ENCODE measurements at regions not wholly inside any gene's neighbourhood (a gene's known extent, or its start where the extent isn't known, plus 50 kb on each side); places are given as distances from the start of the nearest gene placed in this dataset.

DNA sequence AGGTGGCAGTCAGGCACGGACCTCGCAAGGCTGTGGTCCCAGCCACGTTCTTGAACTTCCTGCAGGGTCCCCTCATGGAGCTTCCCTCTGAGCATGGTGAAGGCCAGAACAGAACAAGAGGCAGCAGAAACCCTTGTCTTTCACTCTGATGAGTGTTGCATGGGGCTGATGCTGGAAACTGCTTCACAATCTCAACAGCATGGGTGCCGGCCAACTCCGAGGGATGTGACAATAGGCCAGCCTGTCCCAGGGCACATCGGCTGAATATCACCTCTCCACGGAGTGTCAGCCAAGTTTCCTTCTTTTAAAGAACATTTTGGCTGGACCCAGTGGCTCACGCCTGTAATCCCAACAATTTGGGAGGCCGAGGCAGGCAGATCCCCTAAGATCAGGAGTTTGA lies 173.9 kb downstream of the FOXO1 start:
- no peak for DNase-seq

DNA sequence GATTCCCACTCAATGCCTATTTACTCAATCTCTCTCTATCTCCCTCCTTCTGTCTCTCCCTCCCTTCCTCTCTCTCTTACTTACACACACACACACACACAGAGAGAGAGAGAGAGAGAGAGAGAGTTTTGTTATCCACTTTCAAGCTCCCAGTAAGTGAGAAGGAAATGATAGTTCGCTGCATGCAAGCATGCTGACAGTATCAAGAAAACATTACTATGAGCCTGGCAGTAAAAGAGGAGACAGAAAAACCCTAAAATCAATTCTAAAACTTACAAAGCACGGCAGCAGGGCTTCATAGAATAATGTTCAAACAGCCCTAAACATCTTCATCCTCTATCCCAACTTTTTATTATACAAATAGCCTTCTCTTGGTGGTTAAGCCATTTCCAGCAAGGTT lies 171.9 kb downstream of the FOXO1 start:
- no peak for DNase-seq

DNA sequence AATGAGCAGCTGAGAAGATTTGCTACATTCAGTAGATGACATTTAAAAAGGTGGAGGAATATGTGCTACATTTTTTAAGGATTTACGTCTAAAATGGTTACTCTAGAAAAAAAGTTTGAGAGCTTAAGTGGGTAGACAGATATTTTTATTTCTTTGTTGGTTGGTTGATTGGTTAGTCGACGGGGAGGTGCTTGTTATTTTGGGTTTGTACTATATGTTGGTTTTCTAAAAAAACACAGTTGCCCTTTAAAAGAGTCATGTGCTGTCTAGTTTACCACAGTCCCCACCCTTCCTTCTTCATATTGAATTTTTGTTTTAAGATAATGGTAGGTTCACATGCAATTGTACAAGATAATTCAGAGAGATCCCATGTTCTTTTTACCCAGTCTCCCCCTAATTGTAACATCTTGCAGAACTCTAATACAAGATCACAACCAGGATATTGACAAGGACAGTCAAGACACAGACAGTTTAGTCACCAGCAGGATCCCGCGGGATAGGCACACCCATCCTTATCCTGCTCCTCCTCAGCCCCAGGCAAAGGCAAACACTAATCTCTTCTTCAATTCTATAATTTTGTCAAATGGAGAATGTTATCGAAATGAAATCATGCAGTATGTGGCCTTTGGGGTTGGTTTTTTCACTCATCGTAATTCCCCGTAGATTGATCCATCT lies 171.4 kb downstream of the FOXO1 start:
- no peak for DNase-seq

DNA sequence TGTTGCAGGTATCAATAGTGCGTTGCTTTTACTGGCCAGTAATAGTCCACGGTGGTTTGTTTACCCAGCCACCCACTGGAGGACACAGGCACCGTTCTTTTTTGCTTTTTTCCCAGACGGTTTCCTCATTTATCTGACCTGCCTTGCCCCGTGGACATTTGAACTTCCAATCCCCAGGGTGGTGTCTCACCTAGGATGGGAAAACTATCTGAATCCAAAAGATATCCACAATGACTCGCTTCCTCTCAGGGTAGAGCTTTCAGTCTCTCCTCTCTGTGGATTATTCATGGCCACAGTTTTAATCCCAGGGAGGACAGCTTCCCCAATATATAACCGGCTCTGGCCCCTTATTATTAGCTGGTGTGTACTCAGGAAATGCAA lies 170.8 kb downstream of the FOXO1 start:
- DNase-seq: no peak

DNA sequence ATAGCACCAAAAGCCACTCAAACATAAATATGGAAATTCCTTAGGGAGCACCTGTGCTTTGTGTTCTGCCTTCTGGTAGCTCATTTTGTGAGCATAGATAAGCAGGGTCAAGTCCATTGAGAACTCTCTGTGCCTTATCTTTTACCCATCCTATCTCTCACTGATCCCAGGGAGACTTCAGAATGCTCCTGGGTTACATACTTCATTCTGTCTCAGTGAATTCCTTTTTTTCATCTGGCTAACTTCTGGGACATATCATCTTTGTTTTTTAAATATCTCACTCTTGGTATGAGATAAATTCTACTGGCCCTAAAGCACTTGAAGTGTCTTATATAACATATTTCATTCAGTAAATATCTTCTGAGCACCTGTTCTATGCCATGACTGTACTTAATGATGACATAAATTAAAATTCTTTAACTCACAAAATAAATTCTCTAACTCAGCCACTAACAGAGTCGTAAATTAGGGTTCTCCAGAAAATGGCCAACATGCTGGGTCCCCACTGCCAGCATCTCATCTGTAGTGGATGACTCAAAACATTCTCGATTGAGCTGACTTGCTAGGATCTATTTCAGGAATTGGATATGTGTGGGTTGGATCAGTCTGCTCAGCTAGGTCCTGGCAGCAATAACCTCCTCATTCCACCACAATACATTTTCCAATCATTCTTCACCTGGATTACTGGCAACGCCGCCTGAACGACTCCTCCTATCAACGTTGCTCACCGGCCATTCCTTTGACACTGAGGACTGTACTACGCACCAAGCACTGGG lies 170.2 kb downstream of the FOXO1 start:
- no peak for DNase-seq

DNA sequence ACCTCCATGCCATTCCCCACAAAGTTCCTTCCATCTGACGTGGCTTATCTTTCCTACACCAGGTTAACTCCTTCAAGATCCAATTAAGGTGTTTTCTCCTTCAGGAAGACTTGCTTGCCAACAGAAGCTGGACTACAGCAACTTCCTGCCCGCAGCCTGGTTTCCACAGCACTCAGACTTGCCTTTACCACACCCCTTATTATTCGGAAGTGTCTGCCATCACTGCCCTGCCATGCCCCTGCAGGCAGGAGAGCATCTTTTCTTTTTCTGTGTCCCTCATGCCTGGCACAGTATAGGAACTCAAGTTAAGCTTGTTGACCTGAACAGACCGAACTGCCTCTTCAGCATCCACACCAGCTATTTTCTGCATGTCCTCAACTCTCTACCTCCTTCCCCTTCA lies 168.0 kb downstream of the FOXO1 start:
- no peak for DNase-seq

DNA sequence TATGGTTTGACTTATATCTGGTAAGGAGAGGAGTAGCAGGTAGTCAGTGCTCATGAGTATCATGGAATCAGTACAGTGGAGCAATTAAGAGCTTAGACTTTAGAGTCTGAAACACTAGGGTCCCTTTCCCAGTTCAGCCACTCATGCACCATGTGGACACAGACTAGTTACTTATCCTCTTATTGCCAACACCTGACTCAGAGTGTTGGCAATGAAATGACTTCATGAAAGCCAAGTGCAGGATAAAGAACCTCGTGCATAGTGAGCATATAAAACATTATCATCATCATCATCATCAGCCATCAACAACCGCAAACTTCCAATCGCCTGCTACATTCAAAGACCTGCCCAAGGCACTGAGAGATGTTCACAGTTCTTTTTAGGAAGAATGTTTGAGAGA lies 164.2 kb downstream of the FOXO1 start:
- no peak for DNase-seq

DNA sequence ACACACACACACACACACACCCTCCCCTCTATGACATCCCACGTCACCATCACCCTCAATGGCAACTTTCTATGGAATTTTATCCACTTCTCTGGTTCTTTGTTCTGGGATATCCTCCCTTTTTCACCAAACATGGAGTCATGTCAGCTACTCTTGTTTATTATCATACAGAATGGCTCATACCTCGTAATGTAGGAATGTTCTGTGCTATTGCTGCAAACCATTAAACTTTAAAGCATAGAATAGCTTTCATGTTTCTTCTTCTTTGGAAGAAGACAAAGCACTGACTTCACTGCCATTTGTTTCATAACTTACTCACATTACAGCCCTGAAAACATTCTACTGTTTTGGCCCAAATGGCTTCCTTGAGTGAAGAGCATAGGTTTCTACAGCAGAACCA lies 163.4 kb downstream of the FOXO1 start:
- no peak for DNase-seq

DNA sequence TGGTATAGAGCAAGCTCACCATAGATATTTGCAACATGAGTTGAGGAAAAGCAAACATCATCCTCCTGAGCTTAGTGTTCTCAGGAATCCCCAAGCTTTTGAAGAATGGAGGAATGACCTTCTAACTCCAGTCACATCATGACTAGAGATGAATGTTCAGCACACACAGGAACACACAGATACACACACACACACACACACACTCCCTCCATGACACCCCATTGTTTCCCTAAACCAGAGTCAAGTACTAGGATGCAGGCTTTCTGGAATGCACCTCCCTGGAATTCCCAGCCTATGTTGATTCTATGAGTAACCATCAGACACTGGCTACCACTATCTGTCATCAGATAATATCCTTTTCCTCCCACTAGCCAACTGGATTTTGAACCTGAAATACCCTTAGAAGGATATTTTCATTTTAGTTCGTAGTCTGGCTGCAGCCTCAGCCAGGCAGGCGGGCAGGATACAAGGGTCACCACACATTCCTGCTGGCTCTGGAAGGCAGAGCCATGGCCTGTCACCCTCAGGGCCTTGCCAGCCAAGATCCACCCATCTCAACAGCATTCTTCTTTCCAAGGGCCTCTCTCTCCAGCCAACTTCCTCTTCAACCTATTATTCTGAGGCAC lies 162.4 kb downstream of the FOXO1 start:
- DNase-seq: no peak

DNA sequence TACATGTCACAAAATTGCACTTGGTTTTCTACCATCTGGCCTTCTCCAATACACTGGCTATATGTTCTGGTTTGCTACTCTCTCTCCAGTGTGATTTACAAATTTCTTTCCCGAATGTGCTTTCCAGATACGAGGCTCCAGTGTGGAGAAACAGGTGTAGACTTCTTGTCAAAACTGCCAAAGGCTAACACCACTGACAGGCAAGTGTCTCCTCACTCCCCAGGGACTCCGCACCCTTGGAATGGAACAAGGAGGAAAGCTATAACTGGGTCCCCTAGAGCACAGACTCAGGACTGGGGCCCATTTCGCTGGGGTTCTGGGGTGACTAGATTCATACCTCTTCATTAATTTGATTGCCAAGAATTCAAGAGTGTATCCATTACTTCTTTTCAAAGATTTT lies 161.8 kb downstream of the FOXO1 start:
- no peak for DNase-seq

DNA sequence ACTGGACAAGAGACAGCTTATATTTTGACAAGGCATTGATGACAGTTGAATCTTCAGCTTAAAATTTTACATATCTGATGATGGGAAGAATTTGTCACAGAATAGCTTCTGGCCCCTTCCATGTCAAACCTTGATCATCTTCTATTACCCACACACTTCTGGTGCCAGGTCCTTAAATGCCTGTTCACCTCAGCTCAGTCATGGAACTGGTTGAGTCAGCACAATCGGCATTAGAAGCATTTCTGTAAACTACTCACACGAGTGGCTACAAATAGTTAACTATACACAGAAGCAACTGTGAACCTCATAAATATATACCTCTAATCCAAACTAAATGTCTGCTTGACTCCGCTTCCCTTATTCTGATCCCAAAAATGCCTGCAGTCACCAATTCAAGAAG lies 161.2 kb downstream of the FOXO1 start:
- DNase-seq: no peak
